PC-3 (cell line): ENCODE measurements at regions not wholly inside any gene's neighbourhood (a gene's known extent, or its start where the extent isn't known, plus 50 kb on each side); places are given as distances from the start of the nearest gene placed in this dataset.

ENCODE experiments used
- ATAC-seq: fragments of 200-7000 bp; cut with Tn5 transposase; 2 replicates; pipeline ENCODE4 v1.9.1; 2020; ENCODE audit warnings: mild to moderate bottlenecking, moderate library complexity
- BruUV-seq: library from RNA; stranded (reverse); fragments of 400-500 nt; replicated peaks from 2 replicates; lab custom pipeline; 2021; lab: Mats Ljungman, UMichigan
- CTCF ChIA-PET: fragments of 300-600 bp; sonication (Branson Sonifier 250); formaldehyde crosslinking; loops from one replicate; lab custom pipeline; 2022; ENCODE audit warnings: antibody characterized with exemption; lab: Charles Lee
- POLR2A ChIA-PET: fragments of 300-600 bp; sonication (Branson Sonifier 250); formaldehyde crosslinking; loops from one replicate; lab custom pipeline; 2022; ENCODE audit warnings: antibody characterized with exemption; ENCODE audit not compliant: unreplicated experiment; lab: Charles Lee
- DNase-seq: peaks from one replicate; pipeline ENCODE4 v3.0.0-alpha.2; 2015
- H2AFZ ChIP-seq: fragments of 300-600 bp; sonication (generic); 2 replicates; pipeline ENCODE4 v1.6.0; 2016; ENCODE audit warnings: antibody characterized with exemption, low read length
- H3F3A ChIP-seq: fragments of 300-600 bp; sonication (generic); one replicate; pipeline ENCODE4 v1.6.0; 2017; ENCODE audit warnings: antibody characterized with exemption, low read length, control low read depth, mild to moderate bottlenecking; ENCODE audit not compliant: unreplicated experiment
- H3K27ac ChIP-seq: fragments of 300-600 bp; sonication (generic); 2 replicates; pipeline ENCODE4 v1.5.1; 2016; ENCODE audit warnings: mild to moderate bottlenecking, low read length
- H3K27me3 ChIP-seq: fragments of 300-600 bp; sonication (generic); 2 replicates; pipeline ENCODE4 v1.6.1; 2016; ENCODE audit warnings: low read length, mixed read lengths
- H3K36me3 ChIP-seq: fragments of 300-600 bp; sonication (generic); 2 replicates; pipeline ENCODE4 v1.6.1; 2016; ENCODE audit warnings: low read depth, mixed run types, low read length, mixed read lengths
- H3K4me1 ChIP-seq: fragments of 300-600 bp; sonication (generic); 2 replicates; pipeline ENCODE4 v1.5.1; 2016; ENCODE audit warnings: low read length; ENCODE audit not compliant: insufficient read depth
- H3K4me2 ChIP-seq: fragments of 300-600 bp; sonication (generic); 2 replicates; pipeline ENCODE4 v1.6.0; 2016; ENCODE audit warnings: low read length
- H3K4me3 ChIP-seq: fragments of 300-600 bp; sonication (generic); 2 replicates; pipeline ENCODE4 v1.5.1; 2016; ENCODE audit warnings: mild to moderate bottlenecking, low read length, mixed read lengths
- H3K79me2 ChIP-seq: fragments of 300-600 bp; sonication (generic); 2 replicates; pipeline ENCODE4 v1.6.1; 2017; ENCODE audit warnings: low read length, mixed read lengths
- H3K9ac ChIP-seq: fragments of 300-600 bp; sonication (generic); 2 replicates; pipeline ENCODE4 v1.6.0; 2016; ENCODE audit warnings: mild to moderate bottlenecking, low read length
- H3K9me2 ChIP-seq: fragments of 300-600 bp; sonication (generic); replicated peaks from 2 replicates; pipeline ENCODE4 v1.6.1; 2016; ENCODE audit warnings: mixed run types, low read length, mixed read lengths
- H3K9me3 ChIP-seq: fragments of 300-600 bp; sonication (generic); 2 replicates; pipeline ENCODE4 v1.6.1; 2016; ENCODE audit warnings: low read length, mixed read lengths
- H4K20me1 ChIP-seq: fragments of 300-600 bp; sonication (generic); 2 replicates; pipeline ENCODE4 v1.6.1; 2016; ENCODE audit warnings: low read length, mixed read lengths
- CTCF ChIP-seq: fragments of 300-600 bp; sonication (generic); conservative IDR thresholded peaks from 2 replicates; pipeline ENCODE4 v1.5.1; 2017; ENCODE audit warnings: antibody characterized with exemption, low read depth, mild to moderate bottlenecking, low read length
- EZH2 ChIP-seq: fragments of 300-600 bp; sonication (generic); IDR thresholded peaks from one replicate; pipeline ENCODE4 v1.6.1; 2017; ENCODE audit warnings: antibody characterized with exemption, mild to moderate bottlenecking, low read length; ENCODE audit not compliant: unreplicated experiment
- EZH2phosphoT487 ChIP-seq: fragments of 300-600 bp; sonication (generic); IDR thresholded peaks from 2 replicates; pipeline ENCODE4 v1.6.1; 2018; ENCODE audit warnings: mild to moderate bottlenecking, antibody characterized with exemption, low read length, borderline replicate concordance
- intact Hi-C: fragments of 100-400 bp; cut with micrococcal nuclease; formaldehyde crosslinking; loops from 2 replicates; pipeline ENCODE4 v1.9.0; 2023

- no peak overlapping the region for H2AFZ ChIP-seq
- H3K9me2 ChIP-seq, result no peaks in the 10 kb centered on the region
- no peaks in the 10 kb centered on the region for H3K36me3 ChIP-seq
- POLR2A ChIA-PET, result no interaction called here
- H3K79me2 ChIP-seq, result no peaks in the 10 kb centered on the region
- no peaks in the 10 kb centered on the region for H3K4me1 ChIP-seq
- H4K20me1 ChIP-seq, result no peaks in the 10 kb centered on the region
- intact Hi-C loops, result no loop called here
- no peaks in the 10 kb centered on the region for H3K9me3 ChIP-seq
- no peak overlapping the region for H3K4me2 ChIP-seq
- DNase-seq, result peak; percentile 23
- H3K27me3 ChIP-seq, result no peaks in the 10 kb centered on the region
- TF ChIP-seq CTCF, result no peak
- TF ChIP-seq EZH2, result no peak
- no peak for TF ChIP-seq EZH2phosphoT487
- CTCF ChIA-PET, result interaction anchor here (0.6 kb wide), 1 partner anchor 597 kb away, joined by 4 read pairs; no protein-coding TSS in a partner anchor
- H3F3A ChIP-seq, result no peaks in the 10 kb centered on the region
- H3K9ac ChIP-seq, result no peak overlapping the region
- no peak overlapping the region for H3K27ac ChIP-seq
- no peak overlapping the region for H3K4me3 ChIP-seq
- BruUV-seq, result no TSS peak
- ATAC-seq, result no peak
Observed at GRCh38 chrX:114532111-114532805, 51.6 kb upstream of the HTR2C start.
